A549 (cell line): ENCODE measurements at regions not wholly inside any gene's neighbourhood (a gene's known extent, or its start where the extent isn't known, plus 50 kb on each side); places are given as distances from the start of the nearest gene placed in this dataset.

Experiments used
- BHLHE40 ChIP-seq: IDR thresholded peaks from 2 replicates; pipeline ENCODE4 v1.6.1; 2012; ENCODE audit warnings: low read depth, low read length, inconsistent platforms
- CBX2 ChIP-seq: fragments of 200-600 bp; sonication (generic); IDR thresholded peaks from 2 replicates; pipeline ENCODE4 v1.6.1; 2016; ENCODE audit warnings: low read depth, mild to moderate bottlenecking, borderline replicate concordance
- CTCF ChIP-seq: fragments of >200 bp; sonication (Bioruptor Twin); formaldehyde crosslinking; IDR thresholded peaks from 3 replicates; pipeline ENCODE4 v1.5.1; 2016
- ELK1 ChIP-seq: fragments of 150-350 bp; IDR thresholded peaks from 2 replicates; pipeline ENCODE4 v1.6.1; 2014; ENCODE audit warnings: low read depth, mild to moderate bottlenecking, low read length
- EP300 ChIP-seq, 2 experiments: fragments of >200 bp; sonication (Bioruptor Twin); formaldehyde crosslinking; IDR thresholded peaks; 2 replicates in 1 of 2; 3 replicates in 1 of 2; pipeline ENCODE4 v1.6.1; 2016 to 2017
- ESRRA ChIP-seq: fragments of 150-350 bp; IDR thresholded peaks from 2 replicates; pipeline ENCODE4 v1.6.1; 2014; ENCODE audit warnings: mild to moderate bottlenecking, low read length, borderline replicate concordance
- HDAC2 ChIP-seq: fragments of 200-600 bp; sonication (generic); IDR thresholded peaks from 2 replicates; pipeline ENCODE4 v1.6.1; 2016
- NR3C1 ChIP-seq: fragments of >200 bp; sonication (Bioruptor Twin); formaldehyde crosslinking; IDR thresholded peaks from 3 replicates; pipeline ENCODE4 v1.6.1; 2017
- POLR2A ChIP-seq: IDR thresholded peaks from 2 replicates; pipeline ENCODE4 v1.6.1; 2012; ENCODE audit warnings: mild to moderate bottlenecking, low read length
- POLR2AphosphoS2 ChIP-seq: conservative IDR thresholded peaks from 2 replicates; pipeline ENCODE4 v1.6.1; 2012; ENCODE audit warnings: low read length, improper control_type of control experiment, inconsistent platforms
- RARB ChIP-seq: fragments of 250-450 bp; sonication (Bioruptor Pico); IDR thresholded peaks from 2 replicates; pipeline ENCODE4 v1.8.0; 2021; ENCODE audit warnings: mild to moderate bottlenecking, moderate library complexity
- REST ChIP-seq: fragments of 200-600 bp; sonication (generic); IDR thresholded peaks from 2 replicates; pipeline ENCODE4 v1.6.1; 2016; ENCODE audit warnings: antibody characterized with exemption, mild to moderate bottlenecking, moderate library complexity
- USF2 ChIP-seq: fragments of 450-650 bp; IDR thresholded peaks from 2 replicates; pipeline ENCODE4 v1.6.1; 2014; ENCODE audit warnings: antibody characterized with exemption
- ZFP36 ChIP-seq: fragments of 450-650 bp; IDR thresholded peaks from 2 replicates; pipeline ENCODE4 v1.6.1; 2014; ENCODE audit warnings: borderline replicate concordance; ENCODE audit not compliant: partially characterized antibody

- TF ChIP-seq CTCF (no peak), POLR2A (no peak), ESRRA (no peak), ZFP36 (no peak), EP300 (IDR thresholded peaks at IDR 0.05) (no peak), BHLHE40 (no peak), CBX2 (no peak), HDAC2 (no peak), ELK1 (no peak), USF2 (no peak), POLR2AphosphoS2 (no peak), NR3C1 (no peak), REST (no peak), RARB (CRISPR knock-in tag) (no peak)
Observed at GRCh38 chr15:95499397-95499796, 831.1 kb upstream of the NR2F2 start.
